ENCODE measurements at regions not wholly inside any gene's neighbourhood (a gene's known extent, or its start where the extent isn't known, plus 50 kb on each side); places are given as distances from the start of the nearest gene placed in this dataset.

DNA sequence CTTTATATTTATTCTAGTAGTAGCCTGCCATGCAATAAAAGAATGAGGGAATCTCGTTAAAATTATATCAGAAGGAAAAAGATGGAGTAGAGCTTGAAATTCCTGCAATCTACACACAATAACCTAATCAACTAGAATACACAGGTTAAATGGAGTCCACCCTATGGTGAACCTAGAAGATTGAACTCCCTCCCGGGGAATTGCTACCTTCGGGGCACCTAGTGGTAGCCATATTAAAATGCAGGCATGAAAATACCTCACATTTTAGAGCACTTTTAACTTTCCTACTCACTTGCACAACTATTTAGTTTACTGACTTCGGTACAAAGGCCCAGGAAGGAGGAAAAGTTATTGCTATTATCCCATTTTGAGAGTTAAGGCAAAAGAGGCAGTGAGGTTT, 174.5 kb downstream of the SS18 start:
- H3K27me3 ChIP-seq (ENCODE audit: insufficient read depth, low read length): no peaks in the 10 kb centered on the region
- no peaks in the 10 kb centered on the region for H3K4me1 ChIP-seq (ENCODE audit: insufficient read depth, low read length)
- H3K9ac ChIP-seq (ENCODE audit: low read depth, low read length): no peak overlapping the region
- H3K9me3 ChIP-seq (ENCODE audit: insufficient read depth, low read depth, low read length): no peaks in the 10 kb centered on the region
- no peak overlapping the region for H3K27ac ChIP-seq (ENCODE audit: low read length)
- no peak overlapping the region for H3K4me3 ChIP-seq (ENCODE audit: low read length)
- H3K36me3 ChIP-seq (ENCODE audit: insufficient read depth, low read depth, low read length): no peaks in the 10 kb centered on the region

DNA sequence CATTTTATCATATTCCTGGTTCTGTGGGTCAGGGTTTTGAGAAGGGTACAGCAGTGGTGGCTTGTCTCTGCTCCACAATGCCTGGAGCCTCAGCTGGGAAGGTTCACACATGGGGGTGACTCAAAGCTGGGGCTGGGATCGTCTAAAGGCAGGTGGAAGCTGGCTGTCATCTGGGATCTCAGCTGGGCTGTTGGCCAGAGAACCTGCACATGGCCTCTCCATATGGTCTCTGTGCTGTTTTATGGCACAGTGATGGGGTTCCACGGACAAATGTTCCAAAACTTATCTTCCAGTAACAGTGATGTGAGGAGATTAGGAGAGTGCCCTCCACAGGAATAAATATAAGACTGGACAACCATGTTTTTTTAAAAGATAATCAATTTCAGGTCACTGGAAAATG, 191.4 kb downstream of the SS18 start:
- Histone ChIP-seq H3K4me3 (ENCODE audit: low read length) (no peak overlapping the region), H3K36me3 (ENCODE audit: insufficient read depth, low read depth, low read length) (no peaks in the 10 kb centered on the region), H3K27ac (ENCODE audit: low read length) (no peak overlapping the region), H3K4me1 (ENCODE audit: insufficient read depth, low read length) (no peaks in the 10 kb centered on the region), H3K9me3 (ENCODE audit: insufficient read depth, low read depth, low read length) (no peaks in the 10 kb centered on the region), H3K9ac (ENCODE audit: low read depth, low read length) (no peak overlapping the region), H3K27me3 (ENCODE audit: insufficient read depth, low read length) (no peaks in the 10 kb centered on the region)

DNA sequence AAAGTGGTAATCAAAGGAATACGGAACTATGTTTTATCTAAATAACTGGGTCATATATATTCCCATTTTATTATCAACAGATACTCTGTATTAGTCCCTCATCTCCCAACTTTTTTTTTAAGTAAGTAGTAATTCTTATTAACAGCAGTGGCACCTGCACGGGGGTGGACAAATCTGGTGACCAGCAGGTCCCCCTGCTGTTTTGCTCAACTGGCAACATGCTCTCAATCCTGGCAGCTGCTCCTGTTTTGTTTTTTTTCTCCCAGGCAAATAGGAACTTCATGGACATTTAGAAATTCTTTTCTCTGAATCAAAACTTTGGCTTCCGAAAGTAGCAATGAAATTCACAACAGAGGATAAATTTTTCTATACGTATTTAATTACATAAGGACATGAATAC, 193.5 kb downstream of the SS18 start:
- H3K36me3 ChIP-seq (ENCODE audit: insufficient read depth, low read depth, low read length): no peaks in the 10 kb centered on the region
- H3K9me3 ChIP-seq (ENCODE audit: insufficient read depth, low read depth, low read length): no peaks in the 10 kb centered on the region
- no peak overlapping the region for H3K9ac ChIP-seq (ENCODE audit: low read depth, low read length)
- H3K4me3 ChIP-seq (ENCODE audit: low read length): no peak overlapping the region
- H3K4me1 ChIP-seq (ENCODE audit: insufficient read depth, low read length): no peaks in the 10 kb centered on the region
- H3K27me3 ChIP-seq (ENCODE audit: insufficient read depth, low read length): no peaks in the 10 kb centered on the region
- H3K27ac ChIP-seq (ENCODE audit: low read length): no peak overlapping the region

DNA sequence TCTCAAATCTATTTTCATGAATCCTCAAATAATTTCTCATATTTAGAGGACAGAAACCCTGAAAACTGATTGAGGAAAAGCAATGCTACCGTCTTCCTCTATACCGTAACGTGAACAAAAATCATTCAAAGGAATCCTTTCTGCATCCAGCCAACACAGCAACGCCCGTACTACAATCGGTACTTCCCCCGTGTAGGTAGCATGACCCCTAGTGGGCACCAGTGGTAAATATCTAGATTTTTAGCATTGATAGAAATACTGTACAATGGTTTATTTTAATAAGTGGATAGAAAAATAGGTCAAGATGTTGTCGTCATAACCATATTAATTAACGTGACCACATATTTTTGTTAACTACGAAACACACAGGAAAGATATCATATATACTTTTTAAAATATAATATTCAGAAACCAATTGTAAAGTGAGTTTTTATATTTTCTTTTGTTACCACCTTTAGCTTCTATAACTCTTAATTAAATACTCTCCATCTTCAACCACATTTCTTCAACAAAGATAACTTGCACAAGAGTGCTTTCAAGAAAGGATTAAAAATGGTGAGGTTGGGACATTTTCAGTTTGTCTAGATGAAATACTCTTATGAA, 194.1 kb downstream of the SS18 start:
- H3K4me3 ChIP-seq (ENCODE audit: low read length): no peak overlapping the region
- no peak overlapping the region for H3K9ac ChIP-seq (ENCODE audit: low read depth, low read length)
- no peaks in the 10 kb centered on the region for H3K4me1 ChIP-seq (ENCODE audit: insufficient read depth, low read length)
- H3K27ac ChIP-seq (ENCODE audit: low read length): no peak overlapping the region
- no peaks in the 10 kb centered on the region for H3K27me3 ChIP-seq (ENCODE audit: insufficient read depth, low read length)
- no peaks in the 10 kb centered on the region for H3K9me3 ChIP-seq (ENCODE audit: insufficient read depth, low read depth, low read length)
- no peaks in the 10 kb centered on the region for H3K36me3 ChIP-seq (ENCODE audit: insufficient read depth, low read depth, low read length)

DNA sequence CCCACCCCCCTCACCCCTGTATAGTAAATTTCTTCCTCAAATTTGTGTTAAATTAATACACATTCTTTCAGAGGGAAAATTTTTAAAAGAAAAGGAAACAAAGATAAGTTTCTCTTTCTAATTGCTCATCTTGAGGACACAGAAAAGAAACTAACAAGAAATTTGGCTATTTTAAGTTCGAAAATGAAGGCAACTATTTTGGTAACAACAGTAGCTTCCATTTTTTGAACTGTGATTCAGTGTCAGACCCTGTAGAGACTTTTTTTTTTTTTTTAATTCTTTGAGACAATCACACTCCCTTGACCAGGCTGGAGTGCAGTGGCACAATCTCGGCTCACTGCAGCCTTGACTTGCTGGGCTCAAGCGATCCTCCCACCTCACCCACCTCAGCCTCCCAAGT, 194.9 kb downstream of the SS18 start:
- H3K4me3 ChIP-seq (ENCODE audit: low read length): no peak overlapping the region
- H3K9me3 ChIP-seq (ENCODE audit: insufficient read depth, low read depth, low read length): no peaks in the 10 kb centered on the region
- no peaks in the 10 kb centered on the region for H3K4me1 ChIP-seq (ENCODE audit: insufficient read depth, low read length)
- no peaks in the 10 kb centered on the region for H3K36me3 ChIP-seq (ENCODE audit: insufficient read depth, low read depth, low read length)
- H3K27ac ChIP-seq (ENCODE audit: low read length): no peak overlapping the region
- H3K9ac ChIP-seq (ENCODE audit: low read depth, low read length): no peak overlapping the region
- H3K27me3 ChIP-seq (ENCODE audit: insufficient read depth, low read length): no peaks in the 10 kb centered on the region

DNA sequence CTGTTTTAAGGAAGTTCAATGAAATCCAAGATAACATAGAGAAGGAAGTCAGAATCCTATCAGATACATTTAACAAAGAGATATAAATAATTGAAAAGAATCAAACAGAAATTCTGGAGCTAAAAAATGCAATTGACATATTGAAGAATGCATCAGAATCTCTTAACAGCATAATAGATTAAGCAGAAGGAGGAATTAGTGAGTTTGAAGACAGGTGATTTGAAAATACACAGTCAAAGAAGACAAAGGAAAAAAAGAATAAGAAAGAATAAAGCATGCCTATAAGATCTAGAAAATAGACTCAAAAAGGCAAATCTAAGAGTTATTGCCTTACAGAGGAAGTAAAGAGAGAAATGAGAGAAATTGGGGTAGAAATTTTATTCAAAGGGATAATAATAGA, 204.1 kb downstream of the SS18 start:
- 0 out of 2 replicates have a peak, but pooled peaks cover 4% of the 10 kb centered on the region for H3K4me1 ChIP-seq (ENCODE audit: insufficient read depth, low read length)

DNA sequence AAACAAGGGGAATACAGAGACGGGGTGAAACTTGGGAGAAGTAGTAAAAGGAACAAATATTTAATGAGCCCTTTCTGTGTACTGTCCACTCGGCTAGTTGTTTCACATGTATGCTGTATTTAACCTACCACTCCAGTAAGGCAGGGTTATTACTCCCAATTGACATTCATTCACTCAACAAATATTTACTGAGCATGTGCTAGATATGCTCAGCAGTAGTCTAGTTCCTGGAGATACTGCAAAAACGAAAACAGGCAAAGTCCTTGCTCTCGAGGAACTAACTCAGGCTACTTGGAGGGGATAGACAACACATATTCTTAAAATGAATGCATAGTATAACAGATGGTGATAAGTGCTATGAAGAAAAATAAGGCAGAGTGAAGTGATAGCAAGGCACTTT, 207.3 kb downstream of the SS18 start:
- Histone ChIP-seq H3K36me3 (ENCODE audit: insufficient read depth, low read depth, low read length) (no peaks in the 10 kb centered on the region), H3K9ac (ENCODE audit: low read depth, low read length) (no peak overlapping the region), H3K4me1 (ENCODE audit: insufficient read depth, low read length) (0 out of 2 replicates have a peak, but pooled peaks cover 4% of the 10 kb centered on the region), H3K27me3 (ENCODE audit: insufficient read depth, low read length) (no peaks in the 10 kb centered on the region), H3K27ac (ENCODE audit: low read length) (no peak overlapping the region), H3K4me3 (ENCODE audit: low read length) (no peak overlapping the region), H3K9me3 (ENCODE audit: insufficient read depth, low read depth, low read length) (no peaks in the 10 kb centered on the region)

More for the DNA sequence above, 204.1 kb downstream of the SS18 start:
- Histone ChIP-seq H3K9me3 (ENCODE audit: insufficient read depth, low read depth, low read length) (no peaks in the 10 kb centered on the region), H3K36me3 (ENCODE audit: insufficient read depth, low read depth, low read length) (no peaks in the 10 kb centered on the region), H3K9ac (ENCODE audit: low read depth, low read length) (no peak overlapping the region), H3K27ac (ENCODE audit: low read length) (no peak overlapping the region), H3K27me3 (ENCODE audit: insufficient read depth, low read length) (no peaks in the 10 kb centered on the region), H3K4me3 (ENCODE audit: low read length) (no peak overlapping the region)

DNA sequence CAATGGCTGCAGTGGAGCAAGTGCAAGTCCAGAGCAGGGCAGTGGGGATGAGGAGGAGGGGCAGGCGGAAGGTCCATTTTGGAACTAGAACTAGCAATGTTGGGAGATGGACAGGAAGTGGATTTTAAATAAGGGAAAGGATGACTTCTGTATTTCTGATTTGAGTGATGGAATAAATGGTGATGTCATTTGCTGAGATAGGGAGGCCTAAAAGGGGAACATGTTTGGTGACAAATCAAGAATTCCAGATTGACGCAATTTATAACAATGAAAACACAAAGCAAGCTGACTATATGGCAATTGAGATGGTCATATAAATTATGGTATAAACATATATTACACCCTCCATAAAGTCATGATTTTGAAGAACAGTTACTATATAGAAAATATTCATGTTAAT, 209.3 kb downstream of the SS18 start:
- H3K9me3 ChIP-seq (ENCODE audit: insufficient read depth, low read depth, low read length): no peaks in the 10 kb centered on the region

DNA sequence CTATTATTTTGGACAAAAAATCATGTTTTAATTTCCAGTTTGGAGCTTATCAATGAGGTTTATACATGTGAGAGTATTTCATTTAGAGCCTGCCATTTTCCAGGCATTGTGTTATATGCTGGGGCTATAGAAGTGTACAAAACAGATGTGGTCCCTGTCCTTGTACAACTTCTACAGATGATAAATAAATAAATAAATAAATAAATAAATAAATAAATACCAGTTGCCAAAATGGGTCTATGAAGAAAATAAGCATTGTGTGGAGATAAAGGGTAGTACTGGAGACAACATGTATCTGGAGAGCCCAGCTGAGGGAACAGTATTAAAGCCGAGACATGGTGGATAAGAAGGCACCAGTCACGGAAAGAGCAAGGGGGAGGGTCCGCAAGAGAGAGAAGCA, 210.0 kb downstream of the SS18 start:
- H3K4me1 ChIP-seq (ENCODE audit: insufficient read depth, low read length): 0 out of 2 replicates have a peak, but pooled peaks cover 4% of the 10 kb centered on the region
- H3K4me3 ChIP-seq (ENCODE audit: low read length): no peak overlapping the region
- H3K27ac ChIP-seq (ENCODE audit: low read length): no peak overlapping the region
- H3K9me3 ChIP-seq (ENCODE audit: insufficient read depth, low read depth, low read length): no peaks in the 10 kb centered on the region
- no peaks in the 10 kb centered on the region for H3K36me3 ChIP-seq (ENCODE audit: insufficient read depth, low read depth, low read length)
- no peak overlapping the region for H3K9ac ChIP-seq (ENCODE audit: low read depth, low read length)
- H3K27me3 ChIP-seq (ENCODE audit: insufficient read depth, low read length): no peaks in the 10 kb centered on the region

More for the DNA sequence above, 209.3 kb downstream of the SS18 start:
- H3K9ac ChIP-seq (ENCODE audit: low read depth, low read length): no peak overlapping the region
- no peaks in the 10 kb centered on the region for H3K36me3 ChIP-seq (ENCODE audit: insufficient read depth, low read depth, low read length)
- no peak overlapping the region for H3K4me3 ChIP-seq (ENCODE audit: low read length)
- H3K27me3 ChIP-seq (ENCODE audit: insufficient read depth, low read length): no peaks in the 10 kb centered on the region
- 0 out of 2 replicates have a peak, but pooled peaks cover 4% of the 10 kb centered on the region for H3K4me1 ChIP-seq (ENCODE audit: insufficient read depth, low read length)
- H3K27ac ChIP-seq (ENCODE audit: low read length): no peak overlapping the region

DNA sequence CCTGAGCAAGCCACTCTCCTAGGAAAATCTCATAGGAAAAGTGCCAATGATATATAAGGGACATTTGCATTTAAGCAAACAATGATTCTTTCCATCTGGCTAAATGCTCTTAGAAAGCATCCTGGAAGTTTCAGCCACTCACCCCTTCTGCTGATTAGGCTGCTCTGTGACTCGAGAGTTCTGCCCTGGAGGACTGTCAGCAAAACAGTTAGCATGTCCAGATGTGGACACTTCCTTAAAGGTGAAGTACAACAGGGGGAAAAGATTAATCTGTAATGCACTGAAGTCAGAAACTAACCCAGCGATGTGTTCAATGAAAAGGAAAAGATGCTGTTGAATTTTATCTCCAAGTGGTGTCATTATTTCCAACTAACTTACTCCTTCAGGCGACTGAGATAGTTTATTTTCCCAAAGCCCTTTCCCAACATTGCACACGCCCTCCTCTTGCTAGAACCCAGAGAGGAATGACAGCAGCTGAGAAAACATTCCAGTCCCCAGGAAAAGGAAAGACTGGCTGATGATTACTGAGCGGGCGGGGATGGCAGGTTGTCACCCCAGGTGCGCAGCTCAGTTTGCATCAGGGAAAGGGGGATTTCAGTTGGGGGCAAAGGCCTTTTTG, 214.0 kb downstream of the SS18 start:
- no peak overlapping the region for H3K9ac ChIP-seq (ENCODE audit: low read depth, low read length)
- no peaks in the 10 kb centered on the region for H3K9me3 ChIP-seq (ENCODE audit: insufficient read depth, low read depth, low read length)
- no peaks in the 10 kb centered on the region for H3K27me3 ChIP-seq (ENCODE audit: insufficient read depth, low read length)
- H3K4me1 ChIP-seq (ENCODE audit: insufficient read depth, low read length): no peaks in the 10 kb centered on the region
- H3K4me3 ChIP-seq (ENCODE audit: low read length): no peak overlapping the region
- H3K27ac ChIP-seq (ENCODE audit: low read length): no peak overlapping the region
- no peaks in the 10 kb centered on the region for H3K36me3 ChIP-seq (ENCODE audit: insufficient read depth, low read depth, low read length)

DNA sequence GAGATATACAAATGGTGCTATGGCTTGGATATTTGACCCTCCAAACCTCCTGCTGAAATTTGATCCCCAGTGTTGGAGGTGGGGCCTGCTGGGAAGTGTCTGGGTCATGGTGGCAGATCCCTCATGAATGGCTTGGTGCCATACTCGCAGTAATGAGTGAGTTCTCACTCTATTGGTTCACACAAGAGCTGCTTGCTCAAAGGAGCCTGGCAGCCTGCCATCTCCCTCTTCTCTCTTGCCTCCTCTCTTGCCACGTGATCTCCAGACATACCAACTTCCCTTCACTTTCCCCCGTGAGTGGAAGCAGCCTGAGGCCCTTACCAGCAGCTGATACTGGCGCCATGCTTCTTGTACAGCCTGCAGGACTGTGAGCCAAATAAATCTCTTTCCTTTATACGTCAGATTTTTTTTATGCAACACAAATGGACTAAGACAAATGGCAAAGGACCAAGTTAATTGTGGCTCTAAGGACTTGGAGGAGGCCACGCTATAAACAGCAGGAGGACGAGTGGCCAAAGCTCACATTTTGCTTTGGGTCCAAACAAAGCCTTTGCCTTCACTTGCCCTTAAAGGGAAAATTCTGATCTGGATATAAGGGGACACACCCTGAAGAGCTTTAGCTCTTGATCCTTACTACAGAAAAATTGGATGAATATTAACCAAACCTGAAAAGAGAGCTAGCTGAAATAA, 214.7 kb downstream of the SS18 start:
- Histone ChIP-seq H3K27me3 (ENCODE audit: insufficient read depth, low read length) (no peaks in the 10 kb centered on the region), H3K27ac (ENCODE audit: low read length) (no peak overlapping the region), H3K4me1 (ENCODE audit: insufficient read depth, low read length) (no peaks in the 10 kb centered on the region)

DNA sequence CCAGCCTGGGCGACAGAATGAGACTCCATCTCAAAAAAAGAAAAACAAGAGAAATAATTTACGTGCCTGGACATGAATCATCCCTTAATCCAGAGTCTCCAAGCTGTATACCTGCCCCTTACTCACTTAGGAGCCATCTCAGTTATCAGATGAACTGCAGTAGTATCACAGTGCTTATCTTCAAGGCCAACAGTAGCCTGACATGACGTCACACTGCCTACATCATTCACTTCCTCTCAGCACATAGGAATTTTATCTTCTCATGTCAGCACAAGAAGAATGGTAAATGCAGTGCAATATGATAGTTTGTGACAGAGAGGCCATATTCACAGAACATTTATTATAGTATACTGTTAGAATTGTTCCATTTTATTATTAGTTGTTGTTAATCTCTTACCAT, 216.6 kb downstream of the SS18 start:
- Histone ChIP-seq H3K4me1 (ENCODE audit: insufficient read depth, low read length) (no peaks in the 10 kb centered on the region; the same call in 1 of the 2 replicates), H3K9me3 (ENCODE audit: insufficient read depth, low read depth, low read length) (no peaks in the 10 kb centered on the region), H3K27me3 (ENCODE audit: insufficient read depth, low read length) (no peaks in the 10 kb centered on the region), H3K9ac (ENCODE audit: low read depth, low read length) (no peak overlapping the region), H3K27ac (ENCODE audit: low read length) (no peak overlapping the region), H3K4me3 (ENCODE audit: low read length) (no peak overlapping the region), H3K36me3 (ENCODE audit: insufficient read depth, low read depth, low read length) (no peaks in the 10 kb centered on the region)

More for the DNA sequence above, 214.7 kb downstream of the SS18 start:
- H3K9ac ChIP-seq (ENCODE audit: low read depth, low read length): no peak overlapping the region
- H3K9me3 ChIP-seq (ENCODE audit: insufficient read depth, low read depth, low read length): no peaks in the 10 kb centered on the region
- no peak overlapping the region for H3K4me3 ChIP-seq (ENCODE audit: low read length)
- H3K36me3 ChIP-seq (ENCODE audit: insufficient read depth, low read depth, low read length): no peaks in the 10 kb centered on the region
